OCI-LY1 (cell line): ENCODE measurements at regions not wholly inside any gene's neighbourhood (a gene's known extent, or its start where the extent isn't known, plus 50 kb on each side); places are given as distances from the start of the nearest gene placed in this dataset.

Experiments used
- H2AFZ ChIP-seq: fragments of 200-600 bp; sonication (generic), shearing (Covaris generic); 2 replicates; pipeline ENCODE4 v1.6.0; 2014; ENCODE audit warnings: antibody characterized with exemption, mild to moderate bottlenecking, low read length
- H3F3A ChIP-seq: fragments of 200-600 bp; sonication (generic), shearing (Covaris generic); 2 replicates; pipeline ENCODE4 v1.6.0; 2014; ENCODE audit warnings: mild to moderate bottlenecking, antibody characterized with exemption, low read length, moderate library complexity; ENCODE audit not compliant: insufficient read depth
- H3K27ac ChIP-seq: fragments of 200-600 bp; sonication (generic); 2 replicates; pipeline ENCODE4 v1.5.1; 2014; ENCODE audit warnings: low read length, mixed run types, mild to moderate bottlenecking, low read depth; ENCODE audit not compliant: poor library complexity, severe bottlenecking
- H3K27me3 ChIP-seq: fragments of 200-600 bp; sonication (generic); 2 replicates; pipeline ENCODE4 v1.6.0; 2014; ENCODE audit warnings: antibody characterized with exemption, mild to moderate bottlenecking, low read length, moderate library complexity; ENCODE audit not compliant: insufficient read depth
- H3K36me3 ChIP-seq: fragments of 200-600 bp; sonication (generic); 2 replicates; pipeline ENCODE4 v1.6.1; 2014; ENCODE audit warnings: mild to moderate bottlenecking, antibody characterized with exemption, low read length, moderate library complexity, mixed read lengths; ENCODE audit not compliant: insufficient read depth
- H3K4me1 ChIP-seq: fragments of 200-600 bp; sonication (generic); 2 replicates; pipeline ENCODE4 v1.5.1; 2014; ENCODE audit warnings: mild to moderate bottlenecking, low read length, moderate library complexity; ENCODE audit not compliant: insufficient read depth, severe bottlenecking
- H3K4me2 ChIP-seq: fragments of 200-600 bp; sonication (generic), shearing (Covaris generic); 2 replicates; pipeline ENCODE4 v1.6.1; 2014; ENCODE audit warnings: low read length
- H3K4me3 ChIP-seq: fragments of 200-600 bp; sonication (generic); 2 replicates; pipeline ENCODE4 v1.5.1; 2014; ENCODE audit warnings: low read length, low read depth, mild to moderate bottlenecking, mixed read lengths; ENCODE audit not compliant: poor library complexity, severe bottlenecking
- H3K79me2 ChIP-seq: fragments of 200-600 bp; shearing (Covaris generic); 2 replicates; pipeline ENCODE4 v1.6.1; 2016; ENCODE audit warnings: mixed run types, low read length, mixed read lengths; ENCODE audit not compliant: insufficient read depth
- H3K9ac ChIP-seq: fragments of 200-600 bp; sonication (generic), shearing (Covaris generic); 2 replicates; pipeline ENCODE4 v1.6.1; 2014; ENCODE audit warnings: mild to moderate bottlenecking, low read length, mixed read lengths
- H3K9me2 ChIP-seq: fragments of 200-600 bp; sonication (generic), shearing (Covaris generic); 2 replicates; pipeline ENCODE4 v1.6.1; 2014; ENCODE audit warnings: low read depth, mild to moderate bottlenecking, low read length, mixed read lengths
- H3K9me3 ChIP-seq: fragments of 200-600 bp; shearing (Covaris generic); 2 replicates; pipeline ENCODE4 v1.6.1; 2014; ENCODE audit warnings: low read length, mixed read lengths
- H4K20me1 ChIP-seq: fragments of 200-600 bp; sonication (generic), shearing (Covaris generic); 2 replicates; pipeline ENCODE4 v1.6.0; 2016; ENCODE audit warnings: mild to moderate bottlenecking, low read length; ENCODE audit not compliant: insufficient read depth
- CTCF ChIP-seq: fragments of 200-600 bp; sonication (generic), shearing (Covaris generic); IDR thresholded peaks from 2 replicates; pipeline ENCODE4 v1.5.1; 2017; ENCODE audit warnings: mild to moderate bottlenecking, antibody characterized with exemption, low read length, moderate library complexity, mixed read lengths
- EZH2 ChIP-seq: fragments of 200-600 bp; sonication (generic), shearing (Covaris generic); IDR thresholded peaks from 2 replicates; pipeline ENCODE4 v1.8.0; 2017; ENCODE audit warnings: borderline replicate concordance, mixed run types, mild to moderate bottlenecking, antibody characterized with exemption, low read length, moderate library complexity, mixed read lengths

GRCh38 chr6:91141346-91141745, 554.5 kb upstream of the MAP3K7 start:
- no peak for TF ChIP-seq CTCF
- TF ChIP-seq EZH2 = no peak
- H3F3A ChIP-seq = no peaks in the 10 kb centered on the region
- no peak overlapping the region for H3K4me3 ChIP-seq

GRCh38 chr6:91140449-91140848, 553.6 kb upstream of the MAP3K7 start:
- H3K4me2 ChIP-seq = no peak overlapping the region
- no peak overlapping the region for H3K9ac ChIP-seq
- H4K20me1 ChIP-seq = no peaks in the 10 kb centered on the region
- H3K79me2 ChIP-seq = no peaks in the 10 kb centered on the region
- TF ChIP-seq CTCF (no peak), EZH2 (no peak)
- no peaks in the 10 kb centered on the region for H3K9me2 ChIP-seq
- H2AFZ ChIP-seq = no peak overlapping the region
- H3F3A ChIP-seq = no peaks in the 10 kb centered on the region
- H3K4me3 ChIP-seq = no peak overlapping the region
- H3K36me3 ChIP-seq = no peaks in the 10 kb centered on the region
- no peaks in the 10 kb centered on the region for H3K4me1 ChIP-seq
- H3K27me3 ChIP-seq = no peaks in the 10 kb centered on the region
- H3K9me3 ChIP-seq = no peaks in the 10 kb centered on the region
- no peak overlapping the region for H3K27ac ChIP-seq

More at GRCh38 chr6:91141346-91141745, 554.5 kb upstream of the MAP3K7 start:
- Histone ChIP-seq H3K36me3 (no peaks in the 10 kb centered on the region), H3K27ac (no peak overlapping the region), H3K4me2 (no peak overlapping the region), H4K20me1 (no peaks in the 10 kb centered on the region), H3K4me1 (no peaks in the 10 kb centered on the region), H3K9me3 (no peaks in the 10 kb centered on the region), H3K9me2 (no peaks in the 10 kb centered on the region), H3K79me2 (no peaks in the 10 kb centered on the region), H3K9ac (no peak overlapping the region), H2AFZ (no peak overlapping the region), H3K27me3 (no peaks in the 10 kb centered on the region)

GRCh38 chr6:91137286-91137685, 550.4 kb upstream of the MAP3K7 start:
- H3K27ac ChIP-seq = no peak overlapping the region
- H4K20me1 ChIP-seq = no peaks in the 10 kb centered on the region
- no peak for TF ChIP-seq CTCF
- no peak for TF ChIP-seq EZH2
- no peaks in the 10 kb centered on the region for H3K79me2 ChIP-seq
- H3K27me3 ChIP-seq = no peaks in the 10 kb centered on the region
- no peak overlapping the region for H3K4me3 ChIP-seq
- no peaks in the 10 kb centered on the region for H3F3A ChIP-seq
- no peaks in the 10 kb centered on the region for H3K9me3 ChIP-seq
- H3K36me3 ChIP-seq = no peaks in the 10 kb centered on the region
- H2AFZ ChIP-seq = no peak overlapping the region
- H3K4me2 ChIP-seq = no peak overlapping the region
- H3K9me2 ChIP-seq = no peaks in the 10 kb centered on the region
- H3K4me1 ChIP-seq = no peaks in the 10 kb centered on the region
- H3K9ac ChIP-seq = no peak overlapping the region
